ENCODE measurements at regions not wholly inside any gene's neighbourhood (a gene's known extent, or its start where the extent isn't known, plus 50 kb on each side); places are given as distances from the start of the nearest gene placed in this dataset.
A peak's percentile ranks its signal among the peaks of the same experiment; 100 is the strongest.

GRCh38 chr6:128736780-128737179 is 146.2 kb upstream of the LAMA2 start:
- H2AK5ac ChIP-seq (ENCODE audit: insufficient read length, low read length): no peak overlapping the region
- no peaks in the 10 kb centered on the region for H4K20me1 ChIP-seq (ENCODE audit: control insufficient read depth, insufficient read depth, insufficient read length)
- Mint-ChIP-seq H3K36me3 (ENCODE audit: insufficient read depth in 1 of 3, low read depth in 3 of 3) (peaks cover 15 to 18% (median 17%) of the 10 kb centered on the region in 3 experiments), H3K27me3 (ENCODE audit: low read depth) (no peaks in the 10 kb centered on the region), H3K4me3 (no peak overlapping the region), H3K27ac (peak overlapping the region in 2 of 3 experiments; percentile 42 to 87; a peak in 2 of 7 replicates), H3K4me1 (peaks cover 12 to 20% of the 10 kb centered on the region in 2 experiments), H3K9me3 (peaks cover 12 to 17% of the 10 kb centered on the region in 2 experiments)
- H3K27me3 ChIP-seq (ENCODE audit: insufficient read depth, low read length): no peaks in the 10 kb centered on the region
- no peak overlapping the region for H2BK5ac ChIP-seq (ENCODE audit: insufficient read length, low read length)
- no peaks in the 10 kb centered on the region for H3K79me2 ChIP-seq (ENCODE audit: insufficient read depth, low read length)
- no peak for TF ChIP-seq CTCF (conservative IDR thresholded peaks at IDR 0.05)
- peaks cover 4% of the 10 kb centered on the region for H3K4me1 ChIP-seq (ENCODE audit: insufficient read depth, low read length)
- H2BK20ac ChIP-seq (ENCODE audit: low read depth, low read length, poor library complexity, severe bottlenecking): no peak overlapping the region
- no peak overlapping the region for H2AFZ ChIP-seq (ENCODE audit: low read length)
- no peak overlapping the region for H3K4me2 ChIP-seq (ENCODE audit: insufficient read depth, insufficient read length, low read length)
- H2BK12ac ChIP-seq (ENCODE audit: insufficient read length, low read depth, low read length): no peak overlapping the region
- H3K18ac ChIP-seq (ENCODE audit: insufficient read length, low read depth, low read length): no peak overlapping the region
- no peak overlapping the region for H4K91ac ChIP-seq (ENCODE audit: insufficient read length, low read depth, low read length)
- H3K9me3 ChIP-seq (ENCODE audit: control insufficient read depth, low read depth, low read length): no peaks in the 10 kb centered on the region
- H3K56ac ChIP-seq (ENCODE audit: insufficient read length, low read depth, low read length): no peak overlapping the region
- no peak overlapping the region for H3K4ac ChIP-seq (ENCODE audit: low read depth, low read length)
- no peak overlapping the region for H2BK120ac ChIP-seq (ENCODE audit: low read depth, low read length, poor library complexity, severe bottlenecking)
- H3K27ac ChIP-seq (ENCODE audit: insufficient read length, low read depth, low read length): no peak overlapping the region
- H3T11ph ChIP-seq (ENCODE audit: low read length): no peak overlapping the region
- no peak overlapping the region for H3K23ac ChIP-seq (ENCODE audit: insufficient read length, low read depth, low read length)
- no peak overlapping the region for H4K8ac ChIP-seq (replicated peaks; ENCODE audit: insufficient read length, low read depth, low read length)
- no peaks in the 10 kb centered on the region for H3K79me1 ChIP-seq (ENCODE audit: insufficient read depth, low read depth, low read length, poor library complexity, severe bottlenecking)
- no peak overlapping the region for H4K5ac ChIP-seq (ENCODE audit: insufficient read length, low read depth, low read length)
- no peak for DNase-seq
- no peak overlapping the region for H2BK15ac ChIP-seq (ENCODE audit: low read depth, low read length)
- H3K14ac ChIP-seq (ENCODE audit: insufficient read depth, low read length): no peak overlapping the region
- H3K9ac ChIP-seq (ENCODE audit: extremely low read depth, insufficient read length, low read length): no peak overlapping the region
- H3K23me2 ChIP-seq (ENCODE audit: insufficient read length, low read depth, low read length, poor library complexity, severe bottlenecking): no peaks in the 10 kb centered on the region
